B cell (primary cell): ENCODE measurements at regions not wholly inside any gene's neighbourhood (a gene's known extent, or its start where the extent isn't known, plus 50 kb on each side); places are given as distances from the start of the nearest gene placed in this dataset.

Experiments
- ATAC-seq: fragments of 200-7000 bp; cut with Tn5 transposase; one replicate; pipeline ENCODE4 v1.10.0; 2021; ENCODE audit warnings: low read depth, mild to moderate bottlenecking, moderate number of reproducible peaks, moderate library complexity
- CTCF ChIA-PET: fragments of 350-600 bp; sonication (Branson Sonifier 250); formaldehyde crosslinking; loops from one replicate; lab custom pipeline; 2021; ENCODE audit warnings: antibody characterized with exemption, inconsistent platforms; lab: Charles Lee
- POLR2A ChIA-PET: fragments of 350-600 bp; sonication (Branson Sonifier 250); formaldehyde crosslinking; loops from one replicate; lab custom pipeline; 2021; ENCODE audit warnings: antibody characterized with exemption; lab: Charles Lee
- DNase-seq: peaks from one replicate; pipeline ENCODE4 v3.0.0; 2013
- H2AFZ ChIP-seq: 2 replicates; pipeline ENCODE4 v1.6.1; 2012; ENCODE audit warnings: mild to moderate bottlenecking, low read depth, low read length; ENCODE audit not compliant: insufficient read depth, poor library complexity, severe bottlenecking
- H3K27ac ChIP-seq, 2 donors: 1 replicate in 1 of 2; 2 replicates in 1 of 2; pipeline ENCODE4 v1.5.1; 2012 to 2013; ENCODE audit warnings: low read length in 2 of 2, mild to moderate bottlenecking in 2 of 2, moderate library complexity in 1 of 2
- H3K27me3 ChIP-seq, 4 experiments: fragments of 200-600 bp in 1 of 4; sonication (generic) in 1 of 4; replicated peaks in 1 of 4; 1 replicate in 2 of 4; 2 replicates in 2 of 4; pipeline versions ENCODE4 v1.6.1 to v1.7.0; 2013 to 2016; ENCODE audit warnings: low read length in 3 of 4, mild to moderate bottlenecking in 2 of 4, mixed read lengths in 1 of 4, moderate library complexity in 1 of 4; ENCODE audit not compliant: insufficient read depth in 4 of 4, control insufficient read depth in 3 of 4; ENCODE audit errors: control extremely low read depth in 1 of 4
- H3K36me3 ChIP-seq, 2 experiments: replicated peaks in 1 of 2; 1 replicate in 1 of 2; 2 replicates in 1 of 2; pipeline versions ENCODE4 v1.6.1 to v1.7.1; 2013; ENCODE audit warnings: low read length in 1 of 2; ENCODE audit not compliant: insufficient read depth in 2 of 2, control insufficient read depth in 1 of 2; ENCODE audit errors: control extremely low read depth in 1 of 2, extremely low read depth in 1 of 2
- H3K4me1 ChIP-seq, 2 donors: fragments of 200-600 bp in 1 of 2; sonication (generic) in 1 of 2; 1 replicate in 1 of 2; 2 replicates in 1 of 2; pipeline versions ENCODE4 v1.5.1 to v1.6.1; 2013 to 2017; ENCODE audit warnings: low read length in 2 of 2; ENCODE audit not compliant: control insufficient read depth in 2 of 2, insufficient read depth in 2 of 2
- H3K4me2 ChIP-seq: replicated peaks from 2 replicates; pipeline ENCODE3; 2012; ENCODE audit warnings: mild to moderate bottlenecking, low read depth, low read length; ENCODE audit not compliant: poor library complexity, severe bottlenecking
- H3K4me3 ChIP-seq, 5 experiments: fragments of 200-600 bp in 1 of 5; sonication (generic) in 1 of 5; 1 replicate in 3 of 5; 2 replicates in 2 of 5; pipeline versions ENCODE4 v1.5.1 to v1.7.0; 2011 to 2016; ENCODE audit warnings: low read length in 4 of 5, mild to moderate bottlenecking in 4 of 5, low read depth in 2 of 5, control low read depth in 1 of 5, moderate library complexity in 1 of 5; ENCODE audit not compliant: insufficient read depth in 1 of 5; ENCODE audit errors: control extremely low read depth in 1 of 5, extremely low read depth in 1 of 5
- H3K79me2 ChIP-seq: fragments of 200-600 bp; sonication (generic); one replicate; pipeline ENCODE4 v1.6.0; 2016; ENCODE audit warnings: low read length; ENCODE audit not compliant: control insufficient read depth, insufficient read depth
- H3K9ac ChIP-seq: fragments of 200-600 bp; sonication (generic); 2 replicates; pipeline ENCODE4 v1.6.1; 2017; ENCODE audit warnings: mild to moderate bottlenecking, low read length, moderate library complexity
- H3K9me3 ChIP-seq, 3 donors: one replicate each; pipeline versions ENCODE4 v1.6.1 to v1.7.1; 2013; ENCODE audit warnings: low read length in 2 of 3; ENCODE audit not compliant: control insufficient read depth in 2 of 3, insufficient read depth in 1 of 3; ENCODE audit errors: control extremely low read depth in 1 of 3
- H4K20me1 ChIP-seq: 2 replicates; pipeline ENCODE4 v1.6.0; 2012; ENCODE audit warnings: mild to moderate bottlenecking, low read length; ENCODE audit not compliant: insufficient read depth, control insufficient read depth, poor library complexity, severe bottlenecking
- H3K27ac Mint-ChIP-seq: one replicate; pipeline ENCODE4 v1.8.0; 2021; ENCODE audit warnings: mixed read lengths
- H3K27me3 Mint-ChIP-seq: one replicate; pipeline ENCODE4 v1.8.0; 2021; ENCODE audit warnings: mixed read lengths
- H3K4me1 Mint-ChIP-seq: one replicate; pipeline ENCODE4 v1.8.0; 2021; ENCODE audit warnings: mixed read lengths
- H3K4me3 Mint-ChIP-seq: one replicate; pipeline ENCODE4 v1.8.0; 2021; ENCODE audit warnings: mixed read lengths
- H3K9me3 Mint-ChIP-seq: one replicate; pipeline ENCODE4 v1.8.0; 2022; ENCODE audit warnings: mixed read lengths; ENCODE audit not compliant: insufficient read depth
- CTCF ChIP-seq: fragments of 200-600 bp; IDR thresholded peaks from one replicate; pipeline ENCODE4 v1.8.0; 2022; ENCODE audit warnings: antibody characterized with exemption, mild to moderate bottlenecking
- EZH2 ChIP-seq: IDR thresholded peaks from 2 replicates; pipeline ENCODE4 v1.6.1; 2012; ENCODE audit warnings: borderline replicate concordance, low read depth, mild to moderate bottlenecking, moderate library complexity, low read length; ENCODE audit not compliant: insufficient read depth, poor library complexity, severe bottlenecking
- WGBS: methylation state at CpG from one replicate; pipeline ENCODE4 v1.1.5; 2013; ENCODE audit warnings: missing lambda C conversion rate; ENCODE audit not compliant: insufficient coverage; 5-methylcytosine and 5-hydroxymethylcytosine counted together
- intact Hi-C: fragments of 100-400 bp; cut with micrococcal nuclease; formaldehyde crosslinking; loops from one replicate; pipeline ENCODE4 v1.10.0; 2022

- no peaks in the 10 kb centered on the region for H3K9me3 Mint-ChIP-seq
- 100% methylated on average over 2 of the region's 6 CpGs for WGBS
- intact Hi-C loops: no loop called here
- Histone ChIP-seq H3K4me2 (no peak overlapping the region), H4K20me1 (no peaks in the 10 kb centered on the region), H3K79me2 (no peaks in the 10 kb centered on the region), H3K9me3 (no peaks in the 10 kb centered on the region), H3K4me3 (no peak overlapping the region), H3K27ac (no peak overlapping the region), H2AFZ (no peak overlapping the region), H3K36me3 (no peaks in the 10 kb centered on the region), H3K27me3 (no peaks in the 10 kb centered on the region), H3K4me1 (no peaks in the 10 kb centered on the region), H3K9ac (no peak overlapping the region)
- CTCF ChIA-PET: no interaction called here
- no peak for ATAC-seq
- H3K27me3 Mint-ChIP-seq: peaks cover 16% of the 10 kb centered on the region
- POLR2A ChIA-PET: no interaction called here
- no peak overlapping the region for H3K4me3 Mint-ChIP-seq
- H3K27ac Mint-ChIP-seq: no peak overlapping the region
- TF ChIP-seq CTCF (no peak), EZH2 (no peak)
- DNase-seq: no peak
- H3K4me1 Mint-ChIP-seq: no peaks in the 10 kb centered on the region
These were observed 71.2 kb downstream of the PSMG1 start for GRCh38 chr21:39111931-39112550.

GRCh38 chr21:39110431-39110830 lies 72.8 kb downstream of the PSMG1 start:
- no peak for ATAC-seq
- POLR2A ChIA-PET: no interaction called here
- no peak overlapping the region for H3K9ac ChIP-seq
- no peak overlapping the region for H2AFZ ChIP-seq
- CTCF ChIA-PET: no interaction called here
- Mint-ChIP-seq H3K9me3 (no peaks in the 10 kb centered on the region), H3K27me3 (peaks cover 19% of the 10 kb centered on the region), H3K27ac (no peak overlapping the region), H3K4me3 (no peak overlapping the region), H3K4me1 (no peaks in the 10 kb centered on the region)
- H3K27me3 ChIP-seq: peaks cover 0 to 5% (median 0%) of the 10 kb centered on the region in 4 experiments
- TF ChIP-seq CTCF (no peak), EZH2 (no peak)
- no peaks in the 10 kb centered on the region for H3K4me1 ChIP-seq
- H3K4me3 ChIP-seq: no peak overlapping the region
- intact Hi-C loops: no loop called here
- no peak for DNase-seq
- no peaks in the 10 kb centered on the region for H4K20me1 ChIP-seq
- H3K27ac ChIP-seq: no peak overlapping the region
- WGBS: 94% methylated on average over 3 of the region's 4 CpGs
- no peaks in the 10 kb centered on the region for H3K79me2 ChIP-seq
- H3K9me3 ChIP-seq: no peaks in the 10 kb centered on the region
- no peak overlapping the region for H3K4me2 ChIP-seq
- H3K36me3 ChIP-seq: no peaks in the 10 kb centered on the region
